Breast epithelium (tissue), 3 donors: ENCODE measurements at regions not wholly inside any gene's neighbourhood (a gene's known extent, or its start where the extent isn't known, plus 50 kb on each side); places are given as distances from the start of the nearest gene placed in this dataset.

Source experiments
- CTCF ChIP-seq, 3 donors: fragments of 450-650 bp; IDR thresholded peaks; one replicate each; pipeline ENCODE4 v1.5.1; 2016 to 2017; ENCODE audit warnings: antibody characterized with exemption in 3 of 3, mild to moderate bottlenecking in 3 of 3, moderate library complexity in 3 of 3
- POLR2A ChIP-seq: fragments of 450-650 bp; IDR thresholded peaks from one replicate; pipeline ENCODE4 v1.6.1; 2016; ENCODE audit warnings: antibody characterized with exemption, mild to moderate bottlenecking, moderate library complexity

DNA sequence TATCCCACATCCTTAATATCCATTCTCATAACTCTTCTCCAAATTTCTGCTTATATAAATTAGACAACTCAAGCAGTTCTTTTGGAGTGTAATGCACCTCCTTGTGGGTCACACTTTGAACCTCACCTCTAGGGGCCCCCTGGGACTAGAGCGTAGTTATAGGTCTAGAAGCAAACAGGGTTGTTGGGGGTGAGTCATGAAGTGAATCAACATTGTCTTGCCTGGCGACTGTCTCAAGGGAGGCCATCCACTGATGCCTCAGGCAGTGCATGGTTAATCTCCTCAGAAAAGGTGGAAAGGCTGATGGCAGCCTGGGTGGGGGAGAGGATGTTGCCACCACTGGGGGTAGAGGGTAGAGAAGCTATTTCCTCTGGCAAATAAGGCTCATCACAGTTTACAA is 129.1 kb downstream of the TNFRSF21 start:
- TF ChIP-seq CTCF (IDR thresholded peaks at IDR 0.05) (no peak), POLR2A (no peak)
